AG08395 (cell line): ENCODE measurements at regions not wholly inside any gene's neighbourhood (a gene's known extent, or its start where the extent isn't known, plus 50 kb on each side); places are given as distances from the start of the nearest gene placed in this dataset.

Experiments used
- DNase-seq: peaks from one replicate; pipeline ENCODE4 v3.0.0; 2012; ENCODE audit warnings: mixed read lengths, low spot score

- DNase-seq = no peak
Observed at GRCh38 chr2:39537150-39537549, 100.1 kb upstream of the MAP4K3 start.

DNA sequence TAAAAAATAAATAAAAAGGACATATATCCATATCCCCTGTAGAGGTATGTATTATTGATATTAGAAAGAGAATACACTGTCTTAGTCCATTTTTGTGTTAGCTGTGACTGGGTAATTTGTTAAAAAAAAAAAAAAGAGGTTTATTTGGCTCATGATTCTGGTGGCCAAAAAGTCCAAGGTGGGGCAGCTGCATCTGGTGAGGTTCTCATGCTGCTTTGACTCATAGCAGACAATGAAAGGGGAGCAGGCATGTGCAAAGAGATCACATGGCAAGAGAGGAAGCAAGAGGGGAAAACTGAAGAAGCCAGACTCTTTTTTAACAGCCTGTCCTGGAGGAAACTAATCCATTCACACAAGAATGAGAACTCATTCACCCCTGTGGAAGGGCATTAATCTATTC lies 101.6 kb upstream of the MAP4K3 start:
- DNase-seq = no peak

DNA sequence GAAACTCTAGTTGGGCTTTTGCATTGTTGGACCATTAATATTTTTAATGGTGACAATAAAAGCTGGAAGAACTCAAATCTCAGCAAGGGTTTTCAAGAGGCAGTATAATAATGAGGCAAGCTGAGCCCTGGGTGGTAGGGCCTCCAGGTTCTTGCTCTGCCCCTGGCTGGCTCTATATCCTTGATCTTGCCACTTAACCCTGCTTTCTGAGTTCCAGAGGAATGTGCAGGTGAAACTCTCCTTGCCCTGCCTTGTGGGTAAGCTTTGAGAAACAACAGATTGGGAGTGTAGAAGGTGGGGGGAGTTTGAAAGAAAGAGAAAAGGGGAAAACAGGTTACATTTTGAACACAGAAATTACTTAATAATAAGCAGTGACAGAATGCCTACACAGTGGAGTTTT lies 103.3 kb upstream of the MAP4K3 start:
- DNase-seq = no peak

GRCh38 chr2:39541011-39541930 lies 104.2 kb upstream of the MAP4K3 start:
- no peak for DNase-seq

- DNase-seq = no peak
Observed at GRCh38 chr2:39542523-39542922, 105.4 kb upstream of the MAP4K3 start.

GRCh38 chr2:39545957-39546356 lies 108.9 kb upstream of the MAP4K3 start:
- DNase-seq = no peak

DNA sequence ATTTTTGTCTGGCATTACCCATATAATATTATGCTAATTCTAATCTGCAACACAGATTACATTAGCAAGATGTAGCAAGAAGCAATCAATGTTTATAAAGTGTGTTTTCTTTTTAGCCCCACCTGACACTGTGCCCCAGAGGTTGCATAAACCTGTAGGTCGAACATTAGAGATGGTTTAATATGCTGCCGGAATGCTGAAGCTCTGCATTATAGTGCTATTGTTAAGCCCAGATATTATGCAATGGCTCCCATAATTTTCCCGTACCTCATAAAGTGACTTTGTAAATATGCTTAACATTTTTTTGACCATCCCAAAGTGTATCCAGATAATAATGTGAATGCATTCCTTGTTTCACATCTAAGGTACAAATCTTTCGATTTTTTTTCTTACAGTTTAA lies 109.3 kb upstream of the MAP4K3 start:
- no peak for DNase-seq

- DNase-seq = no peak
Observed at GRCh38 chr2:39546937-39547336, 109.9 kb upstream of the MAP4K3 start.

- no peak for DNase-seq
Observed at GRCh38 chr2:39547811-39548719, 111.0 kb upstream of the MAP4K3 start.

DNA sequence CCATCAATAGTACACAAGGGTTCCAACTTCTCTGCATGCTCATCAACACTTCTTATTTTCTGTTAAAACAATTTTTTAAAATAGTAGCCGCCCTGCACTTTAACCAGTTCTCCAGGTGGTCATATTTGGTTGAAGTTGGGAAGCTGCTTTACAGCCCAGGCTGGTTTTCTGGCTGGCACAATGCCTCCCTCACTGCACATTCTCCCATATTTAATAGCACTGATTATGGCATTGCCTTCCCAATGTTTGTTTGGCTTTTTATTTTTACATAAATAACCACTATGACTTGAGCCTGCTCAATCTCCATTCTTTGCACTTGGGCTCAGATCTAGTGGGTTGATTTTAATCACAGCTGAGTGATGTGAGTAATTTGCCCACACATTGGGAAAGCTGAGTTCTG lies 111.9 kb upstream of the MAP4K3 start:
- no peak for DNase-seq

- no peak for DNase-seq
Observed at GRCh38 chr2:39549718-39550464, 112.8 kb upstream of the MAP4K3 start.

DNA sequence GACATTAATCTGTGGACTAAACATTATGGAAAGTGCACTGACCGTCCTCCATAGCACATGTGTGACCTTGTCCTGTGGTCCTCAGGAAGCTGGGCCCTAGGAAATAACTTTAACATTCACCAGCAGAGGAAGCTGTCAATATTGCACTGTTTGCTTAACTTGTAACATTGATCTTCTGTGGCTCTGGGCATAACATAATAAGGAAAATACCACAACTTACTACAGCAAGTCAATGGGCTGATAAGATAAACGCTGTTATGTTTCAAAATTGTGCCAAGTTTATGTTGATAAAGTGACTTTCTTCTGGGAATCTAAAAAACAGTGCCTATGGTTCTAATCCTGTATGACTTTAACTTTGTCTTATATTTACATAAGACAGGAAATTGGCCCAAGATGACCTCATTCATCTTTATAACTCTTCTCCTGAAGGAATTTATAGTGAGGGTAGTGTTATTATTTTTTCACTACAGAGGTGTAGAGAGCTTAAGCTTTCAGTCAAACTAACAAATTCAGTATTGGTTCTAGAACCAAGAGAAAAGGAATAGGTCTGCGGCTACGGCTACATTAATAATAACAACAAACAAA lies 113.7 kb upstream of the MAP4K3 start:
- no peak for DNase-seq

- no peak for DNase-seq
Observed at GRCh38 chr2:39558906-39559305, 106.8 kb upstream of the TMEM178A start.

DNA sequence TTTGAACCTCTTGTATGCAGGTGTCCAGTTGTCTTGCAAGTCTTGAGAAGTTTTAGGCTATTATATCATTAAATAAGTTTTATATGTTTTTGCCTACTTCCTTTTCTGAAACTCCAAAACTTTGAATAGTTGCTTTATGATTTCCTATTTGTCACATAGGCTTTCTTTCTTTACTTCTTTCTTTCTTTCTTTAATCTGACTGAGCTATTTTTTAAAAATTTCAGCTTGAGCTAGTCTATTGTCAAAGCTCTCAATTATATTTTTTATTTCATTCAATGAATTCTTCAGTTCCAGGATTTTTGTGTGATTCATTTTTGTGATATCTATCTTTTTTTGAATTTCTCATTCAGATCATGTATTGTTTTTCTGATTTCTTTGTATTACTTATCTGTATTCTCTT lies 102.1 kb upstream of the TMEM178A start:
- DNase-seq = no peak

DNA sequence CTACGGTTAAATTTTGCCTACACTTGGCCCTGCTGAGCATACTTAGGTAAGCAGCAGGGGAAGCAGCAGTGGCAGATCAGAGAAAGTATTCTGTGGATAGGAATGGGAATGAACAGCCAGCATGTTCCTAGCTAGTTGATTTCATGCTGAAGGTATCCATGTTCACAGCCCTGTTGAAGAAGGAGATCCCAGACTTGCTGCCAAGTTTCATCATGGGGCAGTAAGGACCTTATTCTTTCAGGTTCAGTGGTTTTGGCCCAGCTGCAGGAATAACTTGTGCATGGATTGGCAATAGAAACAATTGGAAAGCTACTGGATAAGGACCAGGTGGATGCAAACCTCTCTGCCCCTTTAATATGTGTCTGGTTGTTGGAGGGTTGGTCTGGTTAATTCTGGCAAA lies 98.2 kb upstream of the TMEM178A start:
- DNase-seq = no peak

- no peak for DNase-seq
Observed at GRCh38 chr2:39568116-39568515, 97.6 kb upstream of the TMEM178A start.

DNA sequence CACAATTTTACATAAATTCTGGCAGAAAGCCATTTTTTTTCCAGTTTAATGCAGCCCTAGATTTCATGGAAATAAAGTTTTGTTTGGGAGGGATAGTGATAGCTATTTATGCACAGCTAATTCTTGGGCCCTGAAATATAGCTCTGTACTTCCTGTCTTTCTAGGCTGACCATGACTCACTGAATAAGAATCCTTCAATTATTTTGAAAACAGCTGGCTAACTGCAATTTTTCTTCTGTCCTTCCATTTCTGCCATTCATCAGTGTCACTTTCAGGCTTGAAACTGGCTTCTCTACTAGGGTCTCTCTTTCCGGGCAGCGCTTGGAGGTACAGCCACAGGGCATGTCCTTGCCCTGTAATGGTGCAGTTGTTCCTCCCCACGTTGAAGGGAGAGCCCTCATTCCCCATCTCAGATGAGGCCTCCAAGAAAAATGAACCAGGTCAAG lies 97.1 kb upstream of the TMEM178A start:
- peak; percentile 88 for DNase-seq

- no peak for DNase-seq
Observed at GRCh38 chr2:39570130-39570555, 95.6 kb upstream of the TMEM178A start.

DNA sequence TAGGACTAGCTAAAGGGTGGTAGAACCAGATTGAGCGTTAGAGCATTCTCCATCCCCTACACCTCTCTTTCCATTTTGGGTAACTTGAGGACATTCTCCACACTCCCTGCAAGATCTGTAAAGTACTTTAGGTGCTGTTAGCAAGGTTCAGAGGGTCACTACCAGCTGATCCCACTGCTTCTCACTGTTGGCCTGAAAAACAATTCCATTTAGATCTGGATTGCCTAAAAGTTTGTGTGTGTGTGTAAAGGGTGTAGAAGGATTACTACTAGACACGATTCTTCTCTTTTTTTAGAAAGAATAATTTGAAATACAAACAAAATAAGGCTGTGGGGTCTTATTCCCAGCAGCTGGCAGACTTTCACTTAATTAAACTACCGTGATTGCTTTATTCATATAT lies 95.1 kb upstream of the TMEM178A start:
- no peak for DNase-seq

DNA sequence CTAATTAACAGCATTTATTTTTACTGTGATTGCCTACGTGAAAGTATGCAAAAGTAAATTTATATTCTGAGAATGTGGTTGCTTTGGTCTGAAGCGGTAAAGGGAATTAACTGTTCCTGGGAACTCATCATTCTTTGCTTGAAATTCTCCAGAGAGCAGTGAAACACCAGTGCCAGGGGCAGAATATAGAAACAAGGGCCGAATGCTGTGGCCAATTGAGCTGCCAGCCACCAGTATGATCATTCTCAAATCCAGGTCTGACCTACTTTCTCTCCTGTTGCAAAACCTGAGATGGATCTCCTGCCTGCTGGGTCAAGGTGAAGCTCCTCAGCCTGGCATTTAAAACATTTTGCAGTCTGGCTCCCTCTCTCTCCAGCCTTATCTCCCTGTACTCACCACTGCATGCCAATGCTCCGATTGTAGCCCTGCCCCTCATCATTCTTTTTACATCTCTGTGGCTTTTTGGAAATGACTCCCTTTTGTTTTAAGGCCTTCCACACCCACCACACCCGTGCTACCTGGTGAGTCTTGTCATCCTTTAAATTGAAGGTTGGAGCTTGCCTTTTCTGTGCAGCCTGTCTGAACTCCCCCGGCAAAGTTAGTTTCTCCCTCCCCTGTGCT lies 94.5 kb upstream of the TMEM178A start:
- DNase-seq = no peak

DNA sequence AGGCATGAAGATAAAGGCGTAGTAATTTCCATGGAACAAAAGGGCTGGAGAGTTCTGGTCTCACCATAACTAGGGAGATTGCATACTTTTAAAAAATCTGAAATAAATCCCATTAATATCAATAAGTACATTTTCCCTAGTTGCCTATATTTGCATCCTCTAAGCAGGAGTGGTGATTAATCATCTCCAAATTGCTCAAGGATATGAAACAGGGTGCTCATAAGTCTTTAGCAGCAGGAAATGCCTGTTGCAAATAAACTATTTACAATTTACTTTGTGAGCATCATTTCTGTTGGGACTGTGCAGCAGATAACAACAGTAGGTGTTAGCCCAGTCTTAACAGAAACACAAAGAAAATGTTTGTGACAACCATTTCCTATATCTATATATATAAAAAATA lies 92.4 kb upstream of the TMEM178A start:
- no peak for DNase-seq
